Hematopoietic multipotent progenitor cell treated with erythropoietin and hydrocortisone succinate and interleukin-3 and kit ligand, for 17 days (in vitro differentiated cells): ENCODE measurements at regions not wholly inside any gene's neighbourhood (a gene's known extent, or its start where the extent isn't known, plus 50 kb on each side); places are given as distances from the start of the nearest gene placed in this dataset.
"Not testable (repeated sequence)": the region's sequence is repeated elsewhere in the genome, so short reads cannot be mapped to it uniquely, and the experiment has no call there.

Experiments
- DNase-seq: peaks from one replicate; pipeline ENCODE4 v3.0.0-alpha.2; 2015; ENCODE audit warnings: low spot score

- not testable (repeated sequence) for DNase-seq
Observed at GRCh38 chr14:106722813-106723687, 1196.7 kb downstream of the TMEM121 start.

- DNase-seq = not testable (repeated sequence)
Observed at GRCh38 chr14:106727962-106728361, 1201.6 kb downstream of the TMEM121 start.

- no peak for DNase-seq
Observed at GRCh38 chr14:106728611-106729010, 1202.2 kb downstream of the TMEM121 start.

- no peak for DNase-seq
Observed at GRCh38 chr14:106729551-106729950, 1203.2 kb downstream of the TMEM121 start.

GRCh38 chr14:106733771-106734170, 1207.4 kb downstream of the TMEM121 start:
- DNase-seq = no peak

GRCh38 chr14:106737021-106737420, 1210.6 kb downstream of the TMEM121 start:
- no peak for DNase-seq

- DNase-seq = no peak
Observed at GRCh38 chr14:106738075-106738474, 1211.7 kb downstream of the TMEM121 start.

GRCh38 chr14:106738598-106739258, 1212.3 kb downstream of the TMEM121 start:
- not testable (repeated sequence) for DNase-seq

- DNase-seq = not testable (repeated sequence)
Observed at GRCh38 chr14:106741086-106741827, 1214.9 kb downstream of the TMEM121 start.

- not testable (repeated sequence) for DNase-seq
Observed at GRCh38 chr14:106745016-106745767, 1218.8 kb downstream of the TMEM121 start.

GRCh38 chr14:106750089-106750488, 1223.7 kb downstream of the TMEM121 start:
- DNase-seq = not testable (repeated sequence)

GRCh38 chr14:106753751-106754150, 1227.4 kb downstream of the TMEM121 start:
- DNase-seq = not testable (repeated sequence)

- not testable (repeated sequence) for DNase-seq
Observed at GRCh38 chr14:106757444-106757843, 1231.1 kb downstream of the TMEM121 start.

- DNase-seq = not testable (repeated sequence)
Observed at GRCh38 chr14:106761886-106762816, 1235.8 kb downstream of the TMEM121 start.

GRCh38 chr14:106764968-106765369, 1238.6 kb downstream of the TMEM121 start:
- peak; percentile 3 for DNase-seq

- no peak for DNase-seq
Observed at GRCh38 chr14:106766145-106766544, 1239.8 kb downstream of the TMEM121 start.

GRCh38 chr14:106766551-106767277, 1240.3 kb downstream of the TMEM121 start:
- not testable (repeated sequence) for DNase-seq

- peak; percentile 1 for DNase-seq
Observed at GRCh38 chr14:106768230-106768629, 1241.8 kb downstream of the TMEM121 start.

GRCh38 chr14:106768972-106769700, 1242.8 kb downstream of the TMEM121 start:
- DNase-seq = peak; percentile 1
